SK-N-SH (cell line): ENCODE measurements at regions not wholly inside any gene's neighbourhood (a gene's known extent, or its start where the extent isn't known, plus 50 kb on each side); places are given as distances from the start of the nearest gene placed in this dataset.

Source experiments
- MXI1 ChIP-seq: IDR thresholded peaks from 2 replicates; pipeline ENCODE4 v1.6.1; 2012; ENCODE audit warnings: mild to moderate bottlenecking, low read depth, low read length, improper control_type of control experiment
- POLR2AphosphoS5 ChIP-seq: IDR thresholded peaks from 2 replicates; pipeline ENCODE4 v1.6.1; 2012; ENCODE audit warnings: low read depth, low read length
- REST ChIP-seq: IDR thresholded peaks from 2 replicates; pipeline ENCODE4 v1.6.1; 2012; ENCODE audit warnings: mild to moderate bottlenecking, low read depth, low read length, moderate library complexity
- RXRA ChIP-seq: IDR thresholded peaks from 2 replicates; pipeline ENCODE4 v1.4.0; 2012; ENCODE audit warnings: low read depth, mild to moderate bottlenecking, borderline replicate concordance

- TF ChIP-seq REST (no peak), POLR2AphosphoS5 (no peak), MXI1 (no peak), RXRA (no peak)
Measured at GRCh38 chr6:117194271-117194670, 71.1 kb upstream of the VGLL2 start.
